ENCODE measurements at regions not wholly inside any gene's neighbourhood (a gene's known extent, or its start where the extent isn't known, plus 50 kb on each side); places are given as distances from the start of the nearest gene placed in this dataset.

- Histone ChIP-seq H3K9me3 (ENCODE audit: control insufficient read depth, low read depth, low read length) (no peaks in the 10 kb centered on the region), H3K4me1 (ENCODE audit: control insufficient read depth, low read depth, low read length) (no peaks in the 10 kb centered on the region), H3K27me3 (ENCODE audit: control insufficient read depth, insufficient read depth, low read length) (no peaks in the 10 kb centered on the region), H3K9ac (ENCODE audit: low read length) (no peak overlapping the region), H3K36me3 (ENCODE audit: control insufficient read depth, low read depth, low read length) (no peaks in the 10 kb centered on the region), H3K27ac (ENCODE audit: low read length) (no peak overlapping the region), H3K4me3 (ENCODE audit: low read length) (no peak overlapping the region)
Observed at GRCh38 chr3:88690287-88690686, 417.1 kb upstream of the EPHA3 start.

GRCh38 chr3:88691081-88691480 lies 416.3 kb upstream of the EPHA3 start:
- Histone ChIP-seq H3K9me3 (ENCODE audit: control insufficient read depth, low read depth, low read length) (no peaks in the 10 kb centered on the region), H3K36me3 (ENCODE audit: control insufficient read depth, low read depth, low read length) (no peaks in the 10 kb centered on the region), H3K27ac (ENCODE audit: low read length) (no peak overlapping the region), H3K9ac (ENCODE audit: low read length) (no peak overlapping the region), H3K27me3 (ENCODE audit: control insufficient read depth, insufficient read depth, low read length) (no peaks in the 10 kb centered on the region), H3K4me1 (ENCODE audit: control insufficient read depth, low read depth, low read length) (no peaks in the 10 kb centered on the region), H3K4me3 (ENCODE audit: low read length) (no peak overlapping the region)

GRCh38 chr3:88703501-88704059 lies 403.8 kb upstream of the EPHA3 start:
- no peaks in the 10 kb centered on the region for H3K9me3 ChIP-seq (ENCODE audit: control insufficient read depth, low read depth, low read length)
- no peak overlapping the region for H3K4me3 ChIP-seq (ENCODE audit: low read length)
- no peak overlapping the region for H3K27ac ChIP-seq (ENCODE audit: low read length)
- H3K9ac ChIP-seq (ENCODE audit: low read length), result no peak overlapping the region
- no peaks in the 10 kb centered on the region for H3K27me3 ChIP-seq (ENCODE audit: control insufficient read depth, insufficient read depth, low read length)
- H3K36me3 ChIP-seq (ENCODE audit: control insufficient read depth, low read depth, low read length), result no peaks in the 10 kb centered on the region
- no peaks in the 10 kb centered on the region for H3K4me1 ChIP-seq (ENCODE audit: control insufficient read depth, low read depth, low read length)

- Histone ChIP-seq H3K9me3 (ENCODE audit: control insufficient read depth, low read depth, low read length) (no peaks in the 10 kb centered on the region), H3K36me3 (ENCODE audit: control insufficient read depth, low read depth, low read length) (no peaks in the 10 kb centered on the region), H3K4me1 (ENCODE audit: control insufficient read depth, low read depth, low read length) (no peaks in the 10 kb centered on the region), H3K27me3 (ENCODE audit: control insufficient read depth, insufficient read depth, low read length) (no peaks in the 10 kb centered on the region), H3K27ac (ENCODE audit: low read length) (no peak overlapping the region), H3K4me3 (ENCODE audit: low read length) (no peak overlapping the region), H3K9ac (ENCODE audit: low read length) (no peak overlapping the region)
Observed at GRCh38 chr3:88704338-88704737, 403.1 kb upstream of the EPHA3 start.

- no peaks in the 10 kb centered on the region for H3K27me3 ChIP-seq (ENCODE audit: control insufficient read depth, insufficient read depth, low read length)
- H3K27ac ChIP-seq (ENCODE audit: low read length), result no peak overlapping the region
- H3K36me3 ChIP-seq (ENCODE audit: control insufficient read depth, low read depth, low read length), result no peaks in the 10 kb centered on the region
- no peaks in the 10 kb centered on the region for H3K9me3 ChIP-seq (ENCODE audit: control insufficient read depth, low read depth, low read length)
- no peak overlapping the region for H3K9ac ChIP-seq (ENCODE audit: low read length)
- no peaks in the 10 kb centered on the region for H3K4me1 ChIP-seq (ENCODE audit: control insufficient read depth, low read depth, low read length)
- no peak overlapping the region for H3K4me3 ChIP-seq (ENCODE audit: low read length)
Observed at GRCh38 chr3:88707837-88708236, 399.6 kb upstream of the EPHA3 start.

- no peak overlapping the region for H3K9ac ChIP-seq (ENCODE audit: low read length)
- no peak overlapping the region for H3K27ac ChIP-seq (ENCODE audit: low read length)
- H3K4me1 ChIP-seq (ENCODE audit: control insufficient read depth, low read depth, low read length), result no peaks in the 10 kb centered on the region
- H3K36me3 ChIP-seq (ENCODE audit: control insufficient read depth, low read depth, low read length), result no peaks in the 10 kb centered on the region
- no peaks in the 10 kb centered on the region for H3K9me3 ChIP-seq (ENCODE audit: control insufficient read depth, low read depth, low read length)
- no peaks in the 10 kb centered on the region for H3K27me3 ChIP-seq (ENCODE audit: control insufficient read depth, insufficient read depth, low read length)
- H3K4me3 ChIP-seq (ENCODE audit: low read length), result no peak overlapping the region
Observed at GRCh38 chr3:88712552-88712951, 394.9 kb upstream of the EPHA3 start.

- no peak overlapping the region for H3K4me3 ChIP-seq (ENCODE audit: low read length)
- H3K4me1 ChIP-seq (ENCODE audit: control insufficient read depth, low read depth, low read length), result no peaks in the 10 kb centered on the region
- no peaks in the 10 kb centered on the region for H3K36me3 ChIP-seq (ENCODE audit: control insufficient read depth, low read depth, low read length)
- no peak overlapping the region for H3K27ac ChIP-seq (ENCODE audit: low read length)
- no peak overlapping the region for H3K9ac ChIP-seq (ENCODE audit: low read length)
- H3K9me3 ChIP-seq (ENCODE audit: control insufficient read depth, low read depth, low read length), result no peaks in the 10 kb centered on the region
- no peaks in the 10 kb centered on the region for H3K27me3 ChIP-seq (ENCODE audit: control insufficient read depth, insufficient read depth, low read length)
Observed at GRCh38 chr3:88713233-88713691, 394.2 kb upstream of the EPHA3 start.

GRCh38 chr3:88725440-88726165 lies 381.8 kb upstream of the EPHA3 start:
- H3K9me3 ChIP-seq (ENCODE audit: control insufficient read depth, low read depth, low read length), result no peaks in the 10 kb centered on the region

GRCh38 chr3:88732186-88732585 lies 375.2 kb upstream of the EPHA3 start:
- no peak overlapping the region for H3K4me3 ChIP-seq (ENCODE audit: low read length)
- no peak overlapping the region for H3K27ac ChIP-seq (ENCODE audit: low read length)
- H3K9me3 ChIP-seq (ENCODE audit: control insufficient read depth, low read depth, low read length), result no peaks in the 10 kb centered on the region
- no peaks in the 10 kb centered on the region for H3K27me3 ChIP-seq (ENCODE audit: control insufficient read depth, insufficient read depth, low read length)
- no peaks in the 10 kb centered on the region for H3K36me3 ChIP-seq (ENCODE audit: control insufficient read depth, low read depth, low read length)
- H3K4me1 ChIP-seq (ENCODE audit: control insufficient read depth, low read depth, low read length), result no peaks in the 10 kb centered on the region
- no peak overlapping the region for H3K9ac ChIP-seq (ENCODE audit: low read length)

More at GRCh38 chr3:88725440-88726165, 381.8 kb upstream of the EPHA3 start:
- Histone ChIP-seq H3K4me3 (ENCODE audit: low read length) (no peak overlapping the region), H3K27ac (ENCODE audit: low read length) (no peak overlapping the region), H3K4me1 (ENCODE audit: control insufficient read depth, low read depth, low read length) (no peaks in the 10 kb centered on the region), H3K27me3 (ENCODE audit: control insufficient read depth, insufficient read depth, low read length) (no peaks in the 10 kb centered on the region), H3K9ac (ENCODE audit: low read length) (no peak overlapping the region), H3K36me3 (ENCODE audit: control insufficient read depth, low read depth, low read length) (no peaks in the 10 kb centered on the region)

- Histone ChIP-seq H3K27me3 (ENCODE audit: control insufficient read depth, insufficient read depth, low read length) (no peaks in the 10 kb centered on the region), H3K4me3 (ENCODE audit: low read length) (no peak overlapping the region), H3K36me3 (ENCODE audit: control insufficient read depth, low read depth, low read length) (no peaks in the 10 kb centered on the region), H3K27ac (ENCODE audit: low read length) (no peak overlapping the region), H3K9me3 (ENCODE audit: control insufficient read depth, low read depth, low read length) (no peaks in the 10 kb centered on the region), H3K4me1 (ENCODE audit: control insufficient read depth, low read depth, low read length) (no peaks in the 10 kb centered on the region), H3K9ac (ENCODE audit: low read length) (no peak overlapping the region)
Observed at GRCh38 chr3:88742106-88742505, 365.3 kb upstream of the EPHA3 start.

GRCh38 chr3:88742674-88743507 lies 364.5 kb upstream of the EPHA3 start:
- H3K9me3 ChIP-seq (ENCODE audit: control insufficient read depth, low read depth, low read length), result no peaks in the 10 kb centered on the region
- H3K4me3 ChIP-seq (ENCODE audit: low read length), result no peak overlapping the region
- H3K9ac ChIP-seq (ENCODE audit: low read length), result no peak overlapping the region
- no peaks in the 10 kb centered on the region for H3K4me1 ChIP-seq (ENCODE audit: control insufficient read depth, low read depth, low read length)
- no peaks in the 10 kb centered on the region for H3K27me3 ChIP-seq (ENCODE audit: control insufficient read depth, insufficient read depth, low read length)
- no peak overlapping the region for H3K27ac ChIP-seq (ENCODE audit: low read length)
- H3K36me3 ChIP-seq (ENCODE audit: control insufficient read depth, low read depth, low read length), result no peaks in the 10 kb centered on the region

Measured in iPS-18a (cell line).